ENCODE measurements at regions not wholly inside any gene's neighbourhood (a gene's known extent, or its start where the extent isn't known, plus 50 kb on each side); places are given as distances from the start of the nearest gene placed in this dataset.

GRCh38 chr7:124497176-124497575, 268.4 kb downstream of the GPR37 start:
- DNase-seq (ENCODE audit: low spot score), result no peak

DNA sequence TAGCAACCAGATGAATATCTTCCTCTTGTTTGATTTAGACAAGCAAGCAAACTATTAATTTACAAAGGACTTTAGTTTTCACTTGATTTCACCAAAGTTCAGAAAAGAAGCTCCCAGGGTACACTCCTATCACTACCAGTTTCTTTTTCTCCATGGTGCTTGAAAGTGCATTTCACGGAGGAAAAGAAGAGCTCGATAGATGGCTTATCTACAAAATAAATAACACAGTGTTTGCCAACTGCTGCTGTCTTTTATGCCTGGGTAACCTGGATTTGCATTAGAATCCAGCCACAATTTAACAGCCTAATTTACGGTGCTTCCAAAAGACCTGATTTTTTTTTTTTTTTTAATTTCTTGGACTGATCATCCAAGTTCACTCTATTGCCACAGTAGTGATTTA, 275.7 kb downstream of the GPR37 start:
- no peak for DNase-seq (ENCODE audit: low spot score)

GRCh38 chr7:124489082-124489819, 276.3 kb downstream of the GPR37 start:
- DNase-seq (ENCODE audit: low spot score), result no peak

DNA sequence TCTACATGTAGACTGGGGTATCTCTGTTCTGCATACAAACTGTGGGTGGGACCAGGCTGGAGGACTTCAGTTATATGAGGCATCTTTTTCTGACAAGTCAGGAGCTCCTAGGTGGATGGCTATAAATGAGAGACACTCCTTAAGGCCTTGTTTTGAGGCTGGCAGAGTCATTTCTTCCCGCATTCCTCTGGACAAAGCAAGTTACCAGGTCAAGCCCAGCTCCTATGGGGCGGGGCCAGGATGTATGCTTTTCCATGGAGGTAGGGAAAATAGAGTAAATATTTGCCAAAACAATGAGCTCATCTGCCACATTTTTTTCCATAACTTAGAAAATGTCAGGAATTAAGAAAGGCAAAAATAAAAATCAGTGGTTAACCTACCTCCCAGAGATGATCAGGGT, 283.4 kb downstream of the GPR37 start:
- DNase-seq (ENCODE audit: low spot score), result no peak

DNA sequence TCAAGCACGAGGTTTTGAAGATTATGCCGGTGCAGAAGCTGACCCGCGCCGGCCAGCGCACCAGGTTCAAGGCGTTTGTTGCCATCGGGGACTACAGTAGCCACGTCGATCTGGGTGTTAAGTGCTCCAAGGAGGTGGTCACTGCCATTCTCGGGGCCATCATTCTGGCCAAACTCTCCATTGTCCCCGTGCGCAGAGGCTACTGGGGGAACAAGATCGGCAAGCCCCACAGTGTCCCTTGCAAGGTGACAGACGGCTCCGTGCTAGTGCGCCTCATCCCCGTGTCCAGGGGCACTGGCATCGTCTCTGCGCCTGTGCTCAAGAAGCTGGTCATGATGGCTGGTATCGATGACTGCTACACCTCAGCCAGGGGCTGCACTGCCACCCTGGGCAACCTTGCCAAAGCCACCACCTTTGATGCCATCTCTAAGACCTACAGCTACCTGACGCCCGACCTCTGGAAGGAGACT, 284.7 kb downstream of the GPR37 start:
- no peak for DNase-seq (ENCODE audit: low spot score)

- DNase-seq (ENCODE audit: low spot score), result no peak
Measured at GRCh38 chr7:124480036-124480820, 285.4 kb downstream of the GPR37 start.

DNA sequence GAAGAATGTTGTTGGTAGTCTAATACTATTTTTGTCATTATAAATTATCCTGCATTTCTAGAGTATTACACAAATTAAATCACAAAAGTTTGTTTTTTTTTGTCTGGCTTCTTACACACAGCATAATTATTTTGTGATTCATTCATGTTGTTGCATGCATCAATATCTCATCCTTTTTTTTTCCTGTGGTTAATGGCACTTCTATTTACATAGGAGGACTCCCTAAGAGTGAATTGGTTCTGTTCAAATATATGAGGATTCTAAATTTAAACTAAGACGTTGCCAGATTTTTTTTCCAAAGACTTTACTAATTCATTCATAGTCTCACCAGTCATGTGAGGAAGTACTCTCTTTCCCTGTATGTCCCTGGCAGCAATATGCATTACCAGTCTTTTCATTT, 303.3 kb downstream of the GPR37 start:
- DNase-seq (ENCODE audit: low spot score), result peak; percentile 13

- no peak for DNase-seq (ENCODE audit: low spot score)
Measured at GRCh38 chr7:124460555-124460954, 305.0 kb downstream of the GPR37 start.

DNA sequence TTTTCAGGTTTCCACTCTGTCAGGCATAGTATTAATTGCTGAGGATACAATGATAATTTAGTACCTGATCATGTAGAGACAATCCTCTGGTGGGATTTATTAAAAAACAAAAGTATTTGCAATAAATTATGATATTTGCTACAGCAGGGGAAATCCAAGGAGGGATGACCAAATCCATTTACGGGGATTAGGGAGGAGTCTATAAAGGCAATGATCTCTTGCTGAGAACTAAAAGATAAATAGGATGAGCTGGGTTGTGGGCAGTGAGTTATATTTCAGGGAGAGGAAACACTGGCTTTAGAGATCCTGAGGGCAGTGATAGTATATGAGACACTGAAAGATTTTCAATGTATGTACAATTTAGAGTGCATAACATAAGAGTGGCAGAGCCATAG, 305.5 kb downstream of the GPR37 start:
- DNase-seq (ENCODE audit: low spot score), result no peak

DNA sequence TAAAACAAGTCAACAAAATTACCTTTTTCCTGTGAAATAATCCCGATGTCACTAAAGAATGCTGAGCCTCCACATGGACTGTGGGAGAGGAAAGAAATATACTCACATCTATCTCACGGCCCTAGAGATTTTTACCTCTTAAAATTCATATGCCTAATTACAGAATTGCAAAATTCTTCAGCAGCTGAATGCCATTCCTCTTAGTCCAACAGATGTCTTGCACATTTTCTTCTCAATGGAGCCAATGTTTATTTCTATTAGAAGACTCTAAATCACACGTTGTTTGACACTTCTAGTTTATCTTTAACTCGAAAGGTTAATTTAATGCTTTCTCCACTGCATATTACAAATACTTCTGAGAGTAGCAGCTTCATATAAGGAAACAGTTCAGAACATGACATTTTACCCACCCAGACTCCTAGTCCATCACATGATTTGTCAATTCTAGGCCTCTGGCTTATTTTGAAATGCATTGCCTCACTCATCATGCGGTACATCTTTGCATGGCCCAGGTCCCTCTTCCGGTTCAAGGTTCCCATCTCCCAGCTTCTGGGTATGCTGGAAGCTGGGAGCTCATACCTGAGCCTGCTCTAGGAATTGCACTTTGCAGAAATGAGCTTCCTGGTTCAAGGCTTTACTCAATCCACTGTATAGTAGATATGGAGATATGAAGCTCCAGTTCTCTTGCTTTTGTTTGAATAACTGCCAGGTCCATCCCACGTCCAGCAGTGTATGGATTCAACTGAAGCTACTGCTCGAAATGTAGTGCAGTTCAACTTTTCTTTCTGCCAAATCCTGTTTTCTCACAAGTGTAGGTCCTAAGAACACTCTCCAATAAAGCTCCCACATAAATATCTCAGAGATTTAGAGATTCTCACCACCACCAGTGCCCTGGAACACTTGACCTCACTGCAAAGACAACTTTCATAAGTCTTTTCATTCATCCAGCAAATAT, 306.2 kb downstream of the GPR37 start:
- peak; percentile 62 for DNase-seq (ENCODE audit: low spot score)

GRCh38 chr7:124457841-124458240, 307.8 kb downstream of the GPR37 start:
- peak; percentile 39 for DNase-seq (ENCODE audit: low spot score)

DNA sequence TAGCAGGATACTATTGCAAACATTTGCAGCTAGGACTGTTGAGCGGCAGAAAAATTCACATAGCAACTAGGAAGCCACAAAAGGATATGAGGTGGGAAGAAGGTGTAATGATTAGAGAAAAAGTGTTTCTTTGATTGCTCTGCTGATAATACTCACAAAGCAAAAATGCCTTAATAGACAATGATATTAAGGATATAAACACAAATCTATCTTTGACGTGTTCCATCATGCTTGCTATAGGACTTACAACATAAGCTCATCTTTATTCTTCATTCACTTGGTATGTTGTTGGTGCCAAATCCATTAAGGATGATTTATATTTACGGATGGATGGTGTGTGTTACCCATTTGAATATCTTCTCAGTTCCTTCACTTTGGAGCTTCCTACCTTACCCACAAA, 309.3 kb downstream of the GPR37 start:
- DNase-seq (ENCODE audit: low spot score), result no peak

DNA sequence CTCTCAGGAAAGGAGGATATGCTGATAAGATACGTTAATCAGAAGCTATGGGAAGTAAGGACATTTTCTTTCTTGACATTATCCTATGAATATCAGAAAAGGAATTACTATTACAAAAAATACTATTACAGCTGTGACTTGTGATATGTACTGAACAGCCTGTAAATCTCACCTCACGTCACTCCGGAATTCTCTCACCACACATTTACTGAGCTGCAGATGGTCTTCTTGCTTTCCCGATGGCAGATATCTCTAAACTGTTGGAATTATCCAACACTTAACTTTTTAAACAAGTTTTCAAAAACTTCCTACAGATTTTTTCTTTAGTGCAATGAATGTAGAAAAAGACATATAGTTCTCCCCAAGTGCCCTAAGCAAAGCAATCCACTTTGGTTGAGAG, 313.4 kb downstream of the GPR37 start:
- no peak for DNase-seq (ENCODE audit: low spot score)

GRCh38 chr7:124449896-124450295, 315.7 kb downstream of the GPR37 start:
- no peak for DNase-seq (ENCODE audit: low spot score)

DNA sequence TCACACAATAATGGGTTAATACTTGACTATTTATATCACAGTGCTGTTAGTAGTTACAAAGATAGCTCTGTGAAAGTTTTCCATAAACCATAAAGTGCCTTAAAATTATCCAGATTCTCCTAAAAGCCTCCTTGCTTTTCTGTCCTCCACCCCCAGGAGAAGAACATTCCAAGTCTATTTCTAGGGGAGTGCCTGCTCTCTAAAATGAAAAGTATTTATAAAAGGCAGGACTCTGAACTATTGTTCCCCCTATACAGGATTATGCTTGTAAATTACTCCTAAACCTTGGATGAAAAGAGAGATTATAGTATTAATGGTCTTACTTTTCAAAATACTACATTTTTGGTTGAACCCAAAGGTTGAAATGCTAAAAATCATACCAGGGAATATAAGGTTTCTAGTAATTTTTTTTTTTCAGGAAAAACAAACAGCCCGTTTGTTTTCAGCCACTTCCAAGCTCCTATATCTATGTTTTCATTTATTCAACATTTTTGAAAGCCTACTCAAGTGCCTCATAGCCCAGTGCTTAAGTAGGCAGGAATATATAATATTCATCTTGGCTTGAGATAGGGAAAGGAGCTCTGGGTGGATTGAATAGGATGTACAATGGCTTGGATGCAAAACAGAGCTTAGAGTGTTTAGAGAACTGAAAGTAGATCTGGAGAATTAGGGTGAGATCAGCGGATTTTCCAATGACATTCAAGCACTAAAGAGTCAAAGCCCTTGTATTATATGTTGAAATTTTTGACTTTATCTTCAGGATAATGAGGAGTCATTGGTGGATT, 320.7 kb downstream of the GPR37 start:
- DNase-seq (ENCODE audit: low spot score), result no peak

DNA sequence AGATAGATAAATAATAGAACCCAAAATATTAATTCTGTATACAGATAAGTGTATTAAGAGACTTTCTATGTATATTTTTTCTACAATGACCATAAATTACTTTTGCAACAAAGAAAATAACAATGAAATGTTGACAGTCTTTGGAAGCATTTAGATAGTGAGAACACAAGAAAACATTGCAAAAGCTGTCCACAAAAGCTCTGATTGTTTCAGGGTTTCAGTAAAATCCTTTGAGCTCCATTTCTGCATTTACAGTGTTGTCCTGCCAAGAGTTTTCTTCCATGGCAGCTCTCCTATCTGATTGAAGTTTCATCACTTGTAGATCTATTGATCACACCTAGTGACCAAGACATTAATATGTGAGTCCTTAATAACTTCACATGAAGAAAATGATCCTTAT, 321.8 kb downstream of the GPR37 start:
- DNase-seq (ENCODE audit: low spot score), result no peak

DNA sequence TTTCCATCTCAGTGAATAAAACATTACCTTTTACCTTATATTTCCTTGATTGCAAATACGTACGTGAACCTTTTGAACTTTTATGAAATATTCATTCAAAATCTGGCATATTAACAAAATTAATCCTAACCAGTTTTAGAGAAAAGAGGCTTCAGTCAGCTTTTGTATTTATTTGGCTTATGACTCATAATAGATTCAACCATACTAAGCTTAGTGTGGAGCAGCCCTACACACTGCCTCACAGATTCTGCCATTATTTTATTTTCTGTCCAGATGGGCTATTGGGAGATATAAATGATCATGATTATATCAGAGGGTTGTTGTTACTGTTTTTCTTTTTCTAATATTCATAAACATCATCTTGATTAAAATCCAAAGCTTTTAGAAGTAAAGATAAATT, 325.5 kb downstream of the GPR37 start:
- no peak for DNase-seq (ENCODE audit: low spot score)

DNA sequence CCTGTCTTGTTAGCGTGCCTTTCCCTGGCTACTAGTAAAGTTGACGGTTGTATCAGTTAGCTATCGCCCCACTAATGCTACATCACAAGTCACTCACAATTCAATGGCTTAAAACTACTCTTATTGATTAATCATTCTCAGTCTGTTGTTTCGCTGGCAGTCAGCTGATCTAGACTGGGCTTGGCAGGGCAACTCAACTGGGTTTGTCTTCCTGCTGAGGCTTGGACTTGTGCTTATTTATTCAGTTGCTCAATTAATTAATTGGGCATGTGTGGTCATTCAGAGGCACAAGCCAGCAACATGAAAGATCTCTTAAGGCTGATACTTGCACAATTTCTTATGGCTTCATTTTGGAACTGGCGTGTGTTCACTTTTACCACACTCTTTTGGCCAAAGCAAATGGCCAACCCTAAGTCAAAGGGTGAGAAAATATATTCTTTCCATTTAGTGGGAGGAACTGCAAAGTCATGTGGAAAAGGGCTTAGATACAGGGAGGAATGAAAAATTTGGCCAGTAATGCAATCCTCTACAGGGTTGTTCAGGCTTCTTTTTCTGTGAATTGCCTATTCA, 333.5 kb downstream of the GPR37 start:
- DNase-seq (ENCODE audit: low spot score), result no peak

DNA sequence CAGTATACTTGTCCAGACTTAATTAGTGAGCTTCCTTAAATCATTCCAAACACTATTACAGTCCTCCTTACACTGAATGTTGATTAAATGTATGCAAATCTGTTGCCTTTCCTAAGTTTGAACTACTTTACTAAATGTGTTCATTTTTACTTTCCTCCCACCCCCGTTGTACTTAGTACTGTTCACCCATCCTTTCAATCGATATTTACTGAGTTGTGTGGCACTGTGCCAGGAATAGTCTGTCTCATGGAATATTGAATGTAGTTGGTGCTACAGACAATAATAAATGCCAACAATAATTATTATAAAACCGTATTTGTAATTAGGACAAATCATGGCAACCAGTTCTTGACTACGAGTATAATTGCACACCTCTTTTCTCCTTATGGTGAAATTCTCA, 335.7 kb downstream of the GPR37 start:
- no peak for DNase-seq (ENCODE audit: low spot score)

- no peak for DNase-seq (ENCODE audit: low spot score)
Measured at GRCh38 chr7:124428781-124429180, 336.8 kb downstream of the GPR37 start.

DNA sequence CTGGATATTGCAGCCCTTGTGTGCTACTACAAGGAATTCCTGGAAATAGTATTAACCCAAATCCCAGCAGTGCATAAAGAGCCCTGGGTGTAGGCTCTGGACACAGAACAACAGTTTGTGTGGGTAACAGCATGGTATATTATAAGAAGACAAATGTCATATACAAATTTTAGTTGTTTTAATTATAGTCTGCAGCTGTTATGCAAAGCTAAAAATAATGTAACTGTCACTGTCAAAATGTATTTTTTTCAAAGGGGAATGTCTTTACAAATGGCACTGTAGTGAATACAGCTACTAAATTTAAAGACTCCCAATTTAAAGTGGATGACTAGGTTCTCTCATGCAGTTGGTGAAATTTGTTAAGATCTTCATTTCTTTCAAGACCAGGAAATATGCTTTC, 339.0 kb downstream of the GPR37 start:
- no peak for DNase-seq (ENCODE audit: low spot score)

Data from H4 (cell line).